ENCODE measurements at regions not wholly inside any gene's neighbourhood (a gene's known extent, or its start where the extent isn't known, plus 50 kb on each side); places are given as distances from the start of the nearest gene placed in this dataset.

DNA sequence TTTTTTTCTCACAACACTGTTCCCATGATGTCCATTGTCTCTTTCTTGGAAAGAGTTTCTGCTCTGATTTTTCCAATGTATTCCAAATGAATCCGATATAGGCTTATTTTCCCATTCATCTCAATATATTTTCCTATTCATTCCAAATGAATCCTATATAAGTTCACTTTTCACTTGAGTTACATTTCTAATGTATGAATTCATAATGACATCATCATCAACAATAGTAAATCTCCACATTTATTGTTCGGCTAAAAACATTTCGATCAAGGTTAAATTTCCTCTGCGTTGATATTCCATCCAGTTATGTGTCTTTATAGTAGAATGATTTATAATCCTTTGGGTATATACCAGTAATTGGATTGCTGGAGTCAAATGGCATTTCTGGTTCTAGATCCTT is 76.7 kb upstream of the SLC8A1 start:
- TF ChIP-seq, protein P1, sequence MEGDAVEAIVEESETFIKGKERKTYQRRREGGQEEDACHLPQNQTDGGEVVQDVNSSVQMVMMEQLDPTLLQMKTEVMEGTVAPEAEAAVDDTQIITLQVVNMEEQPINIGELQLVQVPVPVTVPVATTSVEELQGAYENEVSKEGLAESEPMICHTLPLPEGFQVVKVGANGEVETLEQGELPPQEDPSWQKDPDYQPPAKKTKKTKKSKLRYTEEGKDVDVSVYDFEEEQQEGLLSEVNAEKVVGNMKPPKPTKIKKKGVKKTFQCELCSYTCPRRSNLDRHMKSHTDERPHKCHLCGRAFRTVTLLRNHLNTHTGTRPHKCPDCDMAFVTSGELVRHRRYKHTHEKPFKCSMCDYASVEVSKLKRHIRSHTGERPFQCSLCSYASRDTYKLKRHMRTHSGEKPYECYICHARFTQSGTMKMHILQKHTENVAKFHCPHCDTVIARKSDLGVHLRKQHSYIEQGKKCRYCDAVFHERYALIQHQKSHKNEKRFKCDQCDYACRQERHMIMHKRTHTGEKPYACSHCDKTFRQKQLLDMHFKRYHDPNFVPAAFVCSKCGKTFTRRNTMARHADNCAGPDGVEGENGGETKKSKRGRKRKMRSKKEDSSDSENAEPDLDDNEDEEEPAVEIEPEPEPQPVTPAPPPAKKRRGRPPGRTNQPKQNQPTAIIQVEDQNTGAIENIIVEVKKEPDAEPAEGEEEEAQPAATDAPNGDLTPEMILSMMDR (IDR thresholded peaks at IDR 0.05; ENCODE audit: low read depth, low read length): no peak
- no peak for DNase-seq
- no peaks in the 10 kb centered on the region for H3K36me3 ChIP-seq

GRCh38 chr2:40531359-40531758 is 79.5 kb upstream of the SLC8A1 start:
- DNase-seq: no peak
- no peak overlapping the region for H3K4me3 ChIP-seq (ENCODE audit: low read depth, low read length)
- H3K36me3 ChIP-seq: no peaks in the 10 kb centered on the region
- H3K27me3 ChIP-seq (ENCODE audit: insufficient read depth, low read depth, severe bottlenecking): no peaks in the 10 kb centered on the region
- H3K9me3 ChIP-seq (ENCODE audit: severe bottlenecking): no peaks in the 10 kb centered on the region
- TF ChIP-seq, protein P1 (IDR thresholded peaks at IDR 0.05; ENCODE audit: low read depth, low read length): no peak
- no peak overlapping the region for H3K27ac ChIP-seq

More for the DNA sequence above, 76.7 kb upstream of the SLC8A1 start:
- Histone ChIP-seq H3K27me3 (ENCODE audit: insufficient read depth, low read depth, severe bottlenecking) (no peaks in the 10 kb centered on the region), H3K4me3 (ENCODE audit: low read depth, low read length) (no peak overlapping the region), H3K9me3 (ENCODE audit: severe bottlenecking) (no peaks in the 10 kb centered on the region), H3K27ac (no peak overlapping the region)

DNA sequence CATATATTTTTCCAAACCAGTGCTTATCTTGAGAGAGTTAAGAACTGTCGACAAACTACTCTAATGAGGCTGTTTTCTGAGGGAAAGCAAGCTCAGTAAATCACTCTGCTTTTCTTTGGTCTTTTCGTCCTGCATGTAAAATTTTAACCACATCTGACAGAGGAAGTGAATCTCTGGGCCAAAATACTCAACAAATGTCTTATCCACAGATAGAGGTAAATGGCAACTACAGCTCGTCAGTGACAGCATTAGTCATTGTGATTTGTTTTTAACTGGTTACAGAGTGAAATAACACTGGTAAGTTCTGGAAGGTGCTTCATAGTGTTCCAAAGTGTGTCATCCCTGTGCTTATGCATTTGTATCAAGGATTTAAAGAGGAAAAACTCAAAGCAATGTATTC is 82.6 kb upstream of the SLC8A1 start:
- Histone ChIP-seq H3K27ac (no peak overlapping the region), H3K9me3 (ENCODE audit: severe bottlenecking) (no peaks in the 10 kb centered on the region), H3K36me3 (no peaks in the 10 kb centered on the region), H3K27me3 (ENCODE audit: insufficient read depth, low read depth, severe bottlenecking) (no peaks in the 10 kb centered on the region), H3K4me3 (ENCODE audit: low read depth, low read length) (no peak overlapping the region)
- TF ChIP-seq, protein P1 (IDR thresholded peaks at IDR 0.05; ENCODE audit: low read depth, low read length): no peak
- DNase-seq: no peak

DNA sequence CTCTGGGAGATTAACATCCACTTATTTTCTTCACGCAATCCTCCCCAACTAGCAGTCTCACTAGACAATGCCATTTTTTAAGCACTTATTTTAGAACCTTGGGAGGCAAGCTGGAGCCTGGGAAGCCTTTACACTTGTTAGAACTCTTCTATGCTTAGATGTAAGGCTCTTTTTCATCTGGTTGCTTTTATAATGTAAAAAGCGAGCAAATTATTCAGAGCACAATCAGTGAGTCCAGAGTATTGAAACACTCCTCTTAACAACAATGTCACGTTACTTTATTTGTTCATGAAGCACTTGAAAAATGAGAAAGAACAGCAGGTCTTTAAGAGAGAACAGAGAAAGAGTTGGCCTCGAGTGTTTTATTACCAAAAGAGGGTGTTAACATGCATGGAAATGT is 84.1 kb upstream of the SLC8A1 start:
- no peak for DNase-seq
- no peaks in the 10 kb centered on the region for H3K9me3 ChIP-seq (ENCODE audit: severe bottlenecking)
- no peaks in the 10 kb centered on the region for H3K36me3 ChIP-seq
- H3K27ac ChIP-seq: no peak overlapping the region
- TF ChIP-seq, protein P1 (IDR thresholded peaks at IDR 0.05; ENCODE audit: low read depth, low read length): no peak
- no peaks in the 10 kb centered on the region for H3K27me3 ChIP-seq (ENCODE audit: insufficient read depth, low read depth, severe bottlenecking)
- H3K4me3 ChIP-seq (ENCODE audit: low read depth, low read length): no peak overlapping the region

DNA sequence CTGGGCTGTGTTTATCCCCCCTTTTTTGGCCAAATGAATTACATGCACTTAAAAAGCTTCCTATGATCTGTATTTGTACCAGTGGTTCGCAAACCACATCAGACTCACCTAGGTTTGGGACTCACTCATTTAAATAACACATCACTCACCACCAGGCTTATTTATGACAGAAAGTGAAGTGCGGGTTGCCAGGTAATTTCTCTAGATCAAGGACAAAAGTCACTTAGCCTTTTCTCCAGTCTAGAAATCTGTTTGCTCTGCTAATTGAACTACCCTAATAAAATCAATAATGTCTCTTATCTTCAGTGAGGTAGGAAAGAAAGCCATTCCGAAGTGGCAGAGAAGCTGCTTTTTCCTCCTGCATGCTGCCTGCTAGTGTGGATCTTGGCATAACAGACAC is 88.1 kb upstream of the SLC8A1 start:
- no peaks in the 10 kb centered on the region for H3K9me3 ChIP-seq (ENCODE audit: severe bottlenecking)
- TF ChIP-seq, protein P1 (IDR thresholded peaks at IDR 0.05; ENCODE audit: low read depth, low read length): no peak
- DNase-seq: no peak
- H3K27ac ChIP-seq: no peak overlapping the region
- no peaks in the 10 kb centered on the region for H3K36me3 ChIP-seq
- H3K4me3 ChIP-seq (ENCODE audit: low read depth, low read length): no peak overlapping the region
- no peaks in the 10 kb centered on the region for H3K27me3 ChIP-seq (ENCODE audit: insufficient read depth, low read depth, severe bottlenecking)

DNA sequence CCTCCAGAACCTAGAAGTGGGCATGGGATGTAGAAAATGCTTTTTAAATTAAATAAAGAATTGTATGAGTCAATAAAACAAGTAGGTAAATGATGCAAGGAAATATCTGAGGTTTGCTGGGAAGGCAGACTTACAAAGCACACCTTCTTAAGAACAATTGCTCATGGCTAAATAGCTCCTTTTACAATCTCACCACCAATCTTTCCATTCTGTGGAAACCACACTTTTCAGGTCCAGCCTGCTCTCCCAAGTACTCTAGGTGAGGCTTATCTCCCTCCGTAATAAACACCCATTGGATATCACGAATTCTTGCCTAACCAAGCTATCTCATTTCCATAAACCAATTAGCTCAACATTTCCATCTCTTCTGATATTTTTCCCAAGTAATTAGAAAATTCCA is 91.5 kb upstream of the SLC8A1 start:
- H3K36me3 ChIP-seq: no peaks in the 10 kb centered on the region
- no peaks in the 10 kb centered on the region for H3K27me3 ChIP-seq (ENCODE audit: insufficient read depth, low read depth, severe bottlenecking)
- TF ChIP-seq, protein P1 (IDR thresholded peaks at IDR 0.05; ENCODE audit: low read depth, low read length): no peak
- no peak overlapping the region for H3K4me3 ChIP-seq (ENCODE audit: low read depth, low read length)
- H3K27ac ChIP-seq: no peak overlapping the region
- H3K9me3 ChIP-seq (ENCODE audit: severe bottlenecking): no peaks in the 10 kb centered on the region
- no peak for DNase-seq
